Upper lobe of right lung (tissue), 1 donor: ENCODE measurements at regions not wholly inside any gene's neighbourhood (a gene's known extent, or its start where the extent isn't known, plus 50 kb on each side); places are given as distances from the start of the nearest gene placed in this dataset.

ENCODE experiments used
- ATAC-seq: fragments of 200-7000 bp; cut with Tn5 transposase; one replicate; pipeline ENCODE4 v1.9.1; 2020; ENCODE audit warnings: mild to moderate bottlenecking, moderate library complexity
- DNase-seq: peaks from one replicate; pipeline ENCODE4 v3.0.0-alpha.2; 2020
- H3K27ac ChIP-seq: fragments of 200-600 bp; one replicate; pipeline ENCODE4 v1.8.0; 2022
- H3K27me3 ChIP-seq: fragments of 200-600 bp; one replicate; pipeline ENCODE4 v1.8.0; 2022; ENCODE audit warnings: mild to moderate bottlenecking
- H3K36me3 ChIP-seq: fragments of 200-600 bp; one replicate; pipeline ENCODE4 v1.8.0; 2022
- H3K4me1 ChIP-seq: fragments of 200-600 bp; one replicate; pipeline ENCODE4 v1.8.0; 2022
- H3K4me3 ChIP-seq: fragments of 200-600 bp; one replicate; pipeline ENCODE4 v1.8.0; 2022; ENCODE audit warnings: mild to moderate bottlenecking
- H3K9me3 ChIP-seq: fragments of 200-600 bp; one replicate; pipeline ENCODE4 v1.8.0; 2022
- CTCF ChIP-seq: fragments of 200-600 bp; IDR thresholded peaks from one replicate; pipeline ENCODE4 v1.8.0; 2022; ENCODE audit warnings: antibody characterized with exemption
- intact Hi-C: fragments of 100-400 bp; cut with DNase I; formaldehyde crosslinking; loops from one replicate; pipeline ENCODE4 v1.11.0; 2022
- donor health status: DM: no; HTN: yes; CAD: no; lungs with severe emphysema.

- Histone ChIP-seq H3K27me3 (no peaks in the 10 kb centered on the region), H3K9me3 (no peaks in the 10 kb centered on the region), H3K27ac (peak overlapping the region; percentile 25), H3K4me1 (peaks cover 41% of the 10 kb centered on the region), H3K36me3 (no peaks in the 10 kb centered on the region), H3K4me3 (no peak overlapping the region)
- no peak for ATAC-seq
- no peak for DNase-seq
- no peak for TF ChIP-seq CTCF
- intact Hi-C loops = no loop called here
Observed at GRCh38 chr11:45092404-45092785, 54.0 kb upstream of the PRDM11 start.

DNA sequence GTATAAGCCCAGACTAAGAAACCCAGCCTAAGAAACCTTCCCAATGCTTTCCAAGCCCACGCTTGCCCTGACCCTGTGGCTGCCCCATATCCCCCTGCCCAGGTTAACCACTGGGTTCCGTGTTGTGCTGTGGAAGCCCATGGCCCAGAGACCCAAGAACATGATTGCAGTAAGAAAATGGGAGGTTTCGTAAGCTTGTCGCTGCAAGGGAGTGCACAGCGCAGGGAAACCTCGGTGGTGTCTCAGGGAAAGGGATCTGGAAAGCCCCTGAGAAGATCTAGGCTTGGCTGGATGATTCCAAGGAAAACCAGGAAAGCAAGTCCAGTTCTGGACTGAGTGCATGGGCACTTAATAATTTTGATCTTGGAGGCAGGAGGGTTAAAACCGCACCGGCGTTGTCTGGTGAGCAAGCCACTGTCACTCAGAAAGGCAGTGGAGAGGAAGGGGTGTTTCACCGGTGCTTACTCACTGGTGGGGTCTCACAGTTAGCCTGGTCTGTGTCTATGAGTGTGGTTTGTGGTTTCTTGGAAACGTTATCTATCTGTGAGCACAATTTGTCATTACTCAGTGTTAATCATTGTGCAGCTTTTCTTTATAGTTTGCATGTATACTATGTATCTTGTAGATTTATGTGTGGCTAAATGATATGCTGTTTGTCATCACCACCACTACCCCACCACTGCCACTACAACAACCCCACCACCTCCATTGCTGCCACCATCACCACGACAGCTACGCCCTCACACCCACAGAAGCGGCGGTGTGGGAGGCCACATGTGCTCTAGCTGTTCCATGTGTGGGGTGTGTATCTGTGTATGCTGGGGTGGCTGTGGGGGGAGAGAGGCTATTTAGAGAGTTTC lies 53.3 kb upstream of the PRDM11 start:
- intact Hi-C loops = no loop called here
- Histone ChIP-seq H3K9me3 (no peaks in the 10 kb centered on the region), H3K4me3 (no peak overlapping the region), H3K36me3 (no peaks in the 10 kb centered on the region), H3K4me1 (peaks cover 34% of the 10 kb centered on the region), H3K27ac (no peak overlapping the region), H3K27me3 (no peaks in the 10 kb centered on the region)
- DNase-seq = no peak
- peak; percentile 14 for ATAC-seq
- no peak for TF ChIP-seq CTCF

- TF ChIP-seq CTCF = no peak
- Histone ChIP-seq H3K27me3 (no peaks in the 10 kb centered on the region), H3K4me3 (no peak overlapping the region), H3K9me3 (no peaks in the 10 kb centered on the region), H3K36me3 (no peaks in the 10 kb centered on the region), H3K4me1 (peaks cover 30% of the 10 kb centered on the region), H3K27ac (no peak overlapping the region)
- DNase-seq (no peak), ATAC-seq (no peak)
- intact Hi-C loops = no loop called here
Observed at GRCh38 chr11:45093761-45094455, 52.5 kb upstream of the PRDM11 start.

DNA sequence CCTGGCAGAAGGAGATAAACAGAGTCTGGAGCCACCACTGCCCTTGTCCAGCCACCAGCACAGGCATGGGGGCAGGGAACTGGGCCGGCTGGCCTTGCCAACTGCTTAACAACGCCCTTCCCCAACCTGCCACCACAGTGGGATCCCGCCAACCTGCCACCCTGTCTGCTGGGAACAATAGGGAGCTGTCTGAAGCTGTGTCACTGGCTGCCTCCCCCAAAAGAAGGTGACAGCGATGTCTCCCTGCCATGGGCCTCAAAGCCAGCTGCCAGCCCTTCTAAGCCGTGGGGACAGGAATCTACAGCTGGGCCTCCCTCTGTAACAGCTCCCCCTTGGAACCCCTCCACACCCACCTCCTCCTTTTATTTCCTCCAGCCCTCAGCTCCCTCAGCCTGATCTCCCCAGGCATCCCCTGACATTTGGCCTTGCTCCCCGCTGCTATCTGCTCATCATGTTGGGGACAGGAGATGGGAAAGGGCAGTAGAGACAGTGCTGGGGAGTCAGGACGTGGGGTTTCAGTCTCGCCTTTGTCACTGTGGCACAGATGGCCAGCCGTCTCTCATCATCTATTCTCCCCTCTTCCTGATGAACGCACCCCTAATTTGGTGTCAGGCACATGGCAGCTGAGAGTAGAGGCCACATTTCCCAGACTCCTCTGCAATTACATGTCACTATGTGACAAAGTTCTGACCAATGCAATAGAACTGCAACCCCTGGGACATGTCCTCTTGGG lies 51.3 kb upstream of the PRDM11 start:
- H3K36me3 ChIP-seq = no peaks in the 10 kb centered on the region
- intact Hi-C loops = no loop called here
- H3K9me3 ChIP-seq = no peaks in the 10 kb centered on the region
- DNase-seq (no peak), ATAC-seq (no peak)
- peaks cover 23% of the 10 kb centered on the region for H3K4me1 ChIP-seq
- no peak overlapping the region for H3K4me3 ChIP-seq
- TF ChIP-seq CTCF = no peak
- no peak overlapping the region for H3K27ac ChIP-seq
- H3K27me3 ChIP-seq = no peaks in the 10 kb centered on the region

DNA sequence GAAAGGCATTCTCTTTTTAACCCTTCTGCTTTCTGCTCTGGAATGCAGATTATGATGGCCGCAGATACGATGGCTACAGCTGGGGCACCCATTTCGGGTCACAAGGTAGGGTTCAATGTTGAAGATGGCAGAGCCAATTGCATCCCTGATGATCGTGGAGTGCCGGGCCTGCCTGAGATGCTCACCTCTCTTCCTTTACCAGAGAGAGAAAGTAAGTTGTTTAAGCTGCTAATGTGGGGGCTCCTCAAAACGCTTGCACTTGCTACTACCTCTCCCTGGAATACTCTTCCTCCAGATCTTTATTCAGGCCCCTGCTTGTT lies 50.8 kb upstream of the PRDM11 start:
- DNase-seq (no peak), ATAC-seq (no peak)
- Histone ChIP-seq H3K4me3 (no peak overlapping the region), H3K36me3 (no peaks in the 10 kb centered on the region), H3K9me3 (no peaks in the 10 kb centered on the region), H3K27me3 (no peaks in the 10 kb centered on the region), H3K4me1 (peaks cover 23% of the 10 kb centered on the region), H3K27ac (no peak overlapping the region)
- TF ChIP-seq CTCF = no peak
- intact Hi-C loops = no loop called here
